Brain pericyte (primary cell): ENCODE measurements at regions not wholly inside any gene's neighbourhood (a gene's known extent, or its start where the extent isn't known, plus 50 kb on each side); places are given as distances from the start of the nearest gene placed in this dataset.
"Not testable (repeated sequence)": the region's sequence is repeated elsewhere in the genome, so short reads cannot be mapped to it uniquely, and the experiment has no call there.

Source experiments
- DNase-seq: peaks from one replicate; pipeline ENCODE4 v3.0.0-alpha.2; 2012; ENCODE audit warnings: low read depth, low spot score

- no peak for DNase-seq
Observed at GRCh38 chr7:112982441-112983063, 104.1 kb downstream of the GPR85 start.

GRCh38 chr7:112981966-112982365, 104.7 kb downstream of the GPR85 start:
- DNase-seq: no peak

- DNase-seq: not testable (repeated sequence)
Observed at GRCh38 chr7:112979055-112979454, 107.6 kb downstream of the GPR85 start.

DNA sequence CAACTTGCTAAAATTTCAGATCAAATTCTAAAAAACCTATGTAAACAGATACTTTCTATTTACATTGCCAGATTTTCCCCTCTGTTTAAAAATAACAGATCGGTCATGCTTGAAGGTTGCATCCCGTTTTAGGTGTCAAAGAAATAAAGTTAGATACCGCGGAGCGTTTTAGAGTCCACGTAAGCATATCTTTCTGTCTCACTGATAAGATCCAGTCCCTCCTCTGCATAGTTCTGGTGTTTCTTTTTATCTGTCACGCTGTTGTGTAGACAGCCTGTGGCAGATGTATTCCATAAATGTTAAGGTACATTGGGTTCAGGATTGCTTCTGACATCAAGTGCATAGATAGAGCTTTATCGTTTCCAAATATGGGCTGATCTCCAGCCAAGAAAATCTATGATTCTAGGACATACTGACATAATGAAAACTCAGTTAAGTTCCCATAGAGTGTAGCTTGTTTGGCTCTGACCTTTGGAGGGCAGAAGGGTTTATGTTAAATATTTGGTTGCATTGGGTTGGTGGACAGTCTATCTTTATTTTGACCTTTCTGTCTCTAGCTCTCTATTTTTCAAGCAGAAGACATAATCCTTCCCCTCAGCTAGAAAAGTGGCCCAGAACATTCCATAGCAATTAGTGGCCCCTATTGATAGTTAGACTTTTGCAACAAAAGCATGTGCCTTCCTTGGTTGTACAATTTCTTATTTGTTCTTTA, 109.2 kb downstream of the GPR85 start:
- DNase-seq: not testable (repeated sequence)

DNA sequence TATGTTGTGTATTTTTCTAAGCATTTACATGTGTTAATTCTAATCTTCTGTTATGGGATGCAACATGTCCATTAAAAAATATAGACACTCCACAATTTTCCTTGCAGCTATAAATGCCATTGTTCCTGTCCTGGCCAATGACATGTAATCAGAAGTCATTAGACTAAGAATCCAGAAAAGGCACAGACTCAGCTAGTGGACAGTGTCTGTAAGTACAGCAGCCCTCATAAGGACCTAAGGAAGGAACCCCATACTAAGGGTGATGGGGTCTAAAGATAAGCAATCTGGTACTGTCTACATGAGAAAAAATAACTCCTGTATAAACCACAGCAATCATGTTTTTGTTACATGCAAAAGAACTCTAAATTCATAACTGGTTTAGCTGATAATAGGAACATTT, 115.9 kb downstream of the GPR85 start:
- no peak for DNase-seq

DNA sequence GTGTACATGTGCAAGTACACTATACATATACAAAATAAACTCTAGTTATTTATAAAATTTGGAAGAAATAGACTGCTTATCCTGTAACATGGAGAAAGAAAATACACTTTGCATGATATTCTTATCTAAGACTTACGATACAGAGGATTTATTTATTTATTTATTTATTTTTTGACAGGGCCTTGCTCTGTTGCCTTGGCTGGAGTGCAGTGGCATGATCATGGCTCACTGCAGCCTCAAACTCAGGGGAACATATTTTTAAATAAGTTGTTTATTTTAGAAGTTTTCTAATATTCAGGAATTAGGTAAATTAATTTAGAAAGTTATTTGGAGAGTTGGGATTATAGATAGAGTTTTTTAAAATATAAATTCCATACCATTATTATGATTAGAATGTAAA, 116.7 kb downstream of the GPR85 start:
- DNase-seq: no peak

DNA sequence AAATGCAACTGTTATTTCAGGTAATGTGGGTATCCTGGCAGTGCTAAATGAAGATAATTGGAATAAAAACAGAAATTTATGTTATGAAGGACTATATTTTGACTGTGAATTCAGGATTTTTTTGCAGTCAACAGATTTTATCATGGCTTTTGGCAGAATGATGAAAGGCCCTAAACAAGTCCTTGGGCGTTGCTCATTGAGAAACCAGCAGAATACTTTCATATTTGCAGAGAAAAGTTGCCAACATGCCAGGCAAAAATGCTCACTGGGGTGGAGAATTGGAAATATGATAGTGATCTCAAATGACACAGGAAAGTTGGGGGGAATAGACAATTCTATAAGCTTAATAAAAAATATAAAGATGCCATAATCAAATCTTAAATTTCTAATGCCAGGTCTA, 121.1 kb downstream of the GPR85 start:
- DNase-seq: no peak

DNA sequence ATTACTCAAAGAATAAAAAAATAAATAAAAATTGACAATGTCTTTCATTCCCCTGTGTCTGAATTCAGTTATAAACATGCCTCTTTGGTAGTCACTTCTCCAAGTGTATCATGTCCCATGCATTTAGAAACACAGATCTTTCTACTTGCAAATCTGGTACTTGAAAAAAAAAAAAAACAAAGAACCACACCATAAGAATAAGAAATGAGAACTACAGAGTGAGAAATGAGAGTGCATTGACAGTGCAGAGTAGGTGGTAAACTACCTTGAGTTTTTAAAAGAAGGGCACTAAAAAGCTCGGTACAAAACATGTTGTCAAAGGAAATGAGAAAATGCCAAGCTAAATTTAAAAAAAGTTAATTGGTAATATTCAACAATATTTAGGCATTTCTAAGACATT, 123.0 kb downstream of the GPR85 start:
- DNase-seq: no peak

DNA sequence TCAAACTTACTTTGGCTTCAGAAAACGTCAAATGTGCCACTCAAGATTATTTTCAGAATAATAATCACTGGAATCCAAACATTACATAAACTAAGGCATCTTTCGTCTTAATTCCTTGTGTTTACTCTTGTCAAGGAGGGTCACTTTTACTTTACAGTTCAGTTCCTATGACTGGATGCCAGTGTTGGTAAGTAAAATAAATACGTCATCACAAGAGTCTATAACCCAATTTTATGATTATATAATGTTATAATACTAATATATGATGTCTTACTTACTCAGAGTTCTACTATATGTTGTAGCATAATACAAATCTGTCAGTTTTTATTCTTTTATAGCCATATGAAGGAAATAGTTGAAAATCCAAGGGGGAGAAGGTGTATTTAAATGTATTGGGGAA, 123.8 kb downstream of the GPR85 start:
- no peak for DNase-seq

DNA sequence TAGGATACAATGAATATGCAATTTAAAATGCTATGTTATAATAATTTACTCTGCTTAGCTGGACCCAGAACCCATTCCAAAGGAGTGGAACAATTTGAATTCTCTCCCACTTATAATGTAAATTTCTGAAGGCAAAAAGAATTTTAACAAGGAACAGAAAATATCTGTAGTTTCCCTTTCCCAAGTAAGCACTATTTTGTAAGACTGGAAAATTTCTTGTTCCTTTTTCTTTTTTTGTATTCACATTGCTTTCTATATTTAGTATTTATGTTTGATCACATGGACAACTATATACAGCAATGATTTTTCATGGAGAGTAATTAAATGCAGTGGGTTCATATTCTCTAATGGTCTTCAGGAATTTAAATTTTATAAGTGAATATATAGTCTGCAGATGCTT, 127.4 kb downstream of the GPR85 start:
- no peak for DNase-seq

GRCh38 chr7:112958775-112959174, 127.9 kb downstream of the GPR85 start:
- DNase-seq: no peak

DNA sequence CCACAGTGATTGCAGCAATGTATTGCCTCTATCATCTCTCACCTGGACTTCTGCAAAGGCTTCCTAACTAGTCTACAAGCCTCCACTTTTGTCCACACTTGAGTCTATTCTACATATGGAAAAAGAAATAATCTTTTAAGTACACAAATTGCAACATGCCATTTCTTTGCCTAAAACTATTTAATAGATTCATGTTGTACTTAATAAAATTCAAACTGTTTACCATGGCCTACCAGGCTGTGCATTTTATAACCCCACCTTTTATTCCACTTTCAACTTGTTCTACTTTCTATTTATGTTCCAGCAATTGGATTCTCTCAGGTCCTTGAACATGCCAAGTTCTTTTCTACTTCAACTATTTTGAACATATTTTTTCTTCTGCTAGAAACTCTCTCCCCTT, 128.7 kb downstream of the GPR85 start:
- no peak for DNase-seq

GRCh38 chr7:112953031-112953430, 133.6 kb downstream of the GPR85 start:
- not testable (repeated sequence) for DNase-seq

DNA sequence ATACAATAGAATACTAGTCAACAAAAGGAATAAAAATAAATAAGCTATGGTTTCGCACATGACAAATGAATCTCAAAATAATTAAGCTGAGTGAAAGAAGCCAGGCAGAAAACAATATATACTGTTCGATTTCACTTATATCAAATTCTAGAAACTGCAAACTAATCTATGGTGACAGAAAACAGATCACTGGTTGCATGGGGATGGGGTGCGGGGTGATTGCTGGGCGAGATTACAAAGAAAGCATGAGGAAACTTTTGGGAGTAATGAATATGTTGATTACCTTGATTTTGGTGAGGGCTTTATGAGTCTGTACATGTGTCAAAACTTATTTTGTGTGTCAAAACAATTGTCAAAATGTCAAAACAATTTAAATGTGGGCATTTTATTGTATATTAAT, 135.6 kb downstream of the GPR85 start:
- no peak for DNase-seq

- DNase-seq: not testable (repeated sequence)
Observed at GRCh38 chr7:112949682-112950081, 136.9 kb downstream of the GPR85 start.

DNA sequence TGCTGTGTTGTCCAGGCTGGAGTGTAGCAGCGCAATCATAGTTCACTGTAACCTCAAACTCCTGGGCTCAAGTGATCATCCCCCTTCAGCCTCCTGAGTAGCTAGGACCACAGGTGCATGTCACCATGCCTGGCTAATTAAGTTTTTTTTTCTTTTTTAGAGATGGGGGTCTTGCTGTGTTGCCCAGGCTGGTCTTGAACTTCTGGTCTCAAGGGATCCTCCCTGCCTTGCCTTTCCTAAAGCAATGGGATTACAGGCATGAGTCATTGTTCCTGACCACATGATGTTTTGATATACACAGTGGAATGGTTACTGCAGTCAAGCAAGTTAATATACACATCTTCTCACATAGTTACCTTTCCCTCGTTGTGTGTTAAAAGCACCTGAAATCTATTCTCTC, 140.3 kb downstream of the GPR85 start:
- no peak for DNase-seq

DNA sequence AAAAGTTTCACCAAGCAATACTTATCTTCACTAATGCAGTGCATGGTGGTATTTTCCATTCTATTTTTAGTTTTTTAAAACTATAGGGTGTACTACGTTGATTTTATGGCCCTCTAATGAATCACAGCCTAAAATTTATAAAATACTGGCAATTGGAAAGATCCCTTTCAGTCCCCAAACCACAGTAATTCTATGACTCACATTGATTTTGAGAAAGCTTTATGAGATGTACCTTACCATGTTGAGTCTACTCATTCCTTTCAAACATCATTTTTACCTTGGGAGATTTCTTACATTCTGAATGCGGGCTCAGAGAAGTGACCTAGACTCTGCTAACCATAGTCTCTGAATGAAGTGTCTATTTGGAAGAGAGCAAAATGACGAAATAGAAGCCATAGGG, 141.6 kb downstream of the GPR85 start:
- no peak for DNase-seq

DNA sequence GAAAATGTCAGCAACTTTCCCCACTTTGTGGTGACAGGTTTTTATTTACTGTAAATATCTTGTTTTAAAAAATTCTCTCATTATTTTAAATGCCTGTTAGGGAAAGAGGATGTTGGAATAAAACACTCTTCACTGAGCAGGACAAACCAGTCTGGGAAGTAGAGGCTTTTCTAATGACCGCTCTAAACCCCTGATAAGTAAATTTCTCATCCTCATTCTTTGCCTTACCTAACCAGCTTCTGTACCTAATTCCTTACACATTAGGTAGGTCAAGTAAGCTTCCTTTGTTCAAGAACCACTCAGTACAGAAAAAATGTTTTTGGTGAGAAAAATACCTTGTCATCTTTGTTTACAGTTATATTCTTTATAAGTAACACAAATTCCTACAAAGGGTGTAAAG, 143.6 kb downstream of the GPR85 start:
- DNase-seq: no peak

DNA sequence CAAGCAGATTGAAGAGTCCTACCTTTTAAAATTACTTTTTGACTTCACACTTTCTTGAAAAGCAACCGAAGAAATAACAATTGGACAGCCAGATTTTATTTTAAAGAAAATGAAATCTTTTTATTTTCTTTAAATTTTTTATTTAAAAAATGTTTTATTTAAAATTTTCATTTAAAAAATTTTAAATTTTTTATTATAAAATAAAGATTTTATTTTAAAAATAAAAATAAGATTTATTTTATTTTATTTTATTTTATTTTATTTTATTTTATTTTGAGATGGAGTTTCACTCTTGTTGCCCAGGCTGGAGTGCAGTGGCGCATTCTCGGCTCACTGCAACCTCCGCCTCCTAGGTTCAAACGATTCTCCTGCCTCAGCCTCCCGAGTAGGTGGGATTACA, 144.5 kb downstream of the GPR85 start:
- not testable (repeated sequence) for DNase-seq

GRCh38 chr7:112940314-112940732, 146.3 kb downstream of the GPR85 start:
- no peak for DNase-seq

DNA sequence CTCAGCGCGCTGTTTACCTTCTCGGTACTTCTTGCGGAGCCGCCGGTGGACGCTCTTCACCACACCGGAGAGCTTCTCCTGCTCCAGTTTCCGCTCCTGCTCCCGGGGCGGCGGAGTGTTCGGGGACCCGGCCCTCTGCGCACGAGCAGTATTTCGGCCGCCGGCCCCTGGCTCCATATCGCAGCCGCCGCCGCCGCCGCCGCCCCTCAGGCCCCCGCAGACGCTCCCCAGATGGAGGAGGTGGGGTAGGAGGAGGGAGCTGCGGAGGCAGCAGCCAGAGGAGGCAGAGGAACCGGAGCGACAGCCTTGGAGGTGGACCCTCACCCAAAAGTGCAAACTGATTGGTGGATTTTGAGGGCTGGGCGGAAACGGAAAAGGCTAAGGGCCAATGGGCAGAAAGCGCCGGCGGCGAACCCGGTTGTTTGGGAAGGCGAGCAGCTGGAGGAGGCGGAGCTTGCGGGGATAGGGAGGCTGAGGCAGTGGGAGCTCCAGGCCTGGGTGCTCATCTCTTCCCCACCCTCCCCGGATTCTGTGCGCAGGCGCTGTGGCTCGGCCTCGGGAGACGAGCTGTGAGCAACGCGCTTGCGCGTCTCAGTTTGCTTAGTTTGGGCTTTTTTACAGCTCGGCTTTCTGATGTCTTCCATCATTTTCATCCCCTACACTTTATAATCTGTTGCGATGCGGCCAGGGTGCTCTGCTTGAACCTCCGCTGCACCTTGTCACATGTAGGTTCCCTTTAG, 146.9 kb downstream of the GPR85 start:
- DNase-seq: peak; percentile 98

GRCh38 chr7:112938863-112939573, 147.6 kb downstream of the GPR85 start:
- no peak for DNase-seq
